ENCODE measurements at regions not wholly inside any gene's neighbourhood (a gene's known extent, or its start where the extent isn't known, plus 50 kb on each side); places are given as distances from the start of the nearest gene placed in this dataset.
"Not testable (repeated sequence)": the region's sequence is repeated elsewhere in the genome, so short reads cannot be mapped to it uniquely, and the experiment has no call there.

DNA sequence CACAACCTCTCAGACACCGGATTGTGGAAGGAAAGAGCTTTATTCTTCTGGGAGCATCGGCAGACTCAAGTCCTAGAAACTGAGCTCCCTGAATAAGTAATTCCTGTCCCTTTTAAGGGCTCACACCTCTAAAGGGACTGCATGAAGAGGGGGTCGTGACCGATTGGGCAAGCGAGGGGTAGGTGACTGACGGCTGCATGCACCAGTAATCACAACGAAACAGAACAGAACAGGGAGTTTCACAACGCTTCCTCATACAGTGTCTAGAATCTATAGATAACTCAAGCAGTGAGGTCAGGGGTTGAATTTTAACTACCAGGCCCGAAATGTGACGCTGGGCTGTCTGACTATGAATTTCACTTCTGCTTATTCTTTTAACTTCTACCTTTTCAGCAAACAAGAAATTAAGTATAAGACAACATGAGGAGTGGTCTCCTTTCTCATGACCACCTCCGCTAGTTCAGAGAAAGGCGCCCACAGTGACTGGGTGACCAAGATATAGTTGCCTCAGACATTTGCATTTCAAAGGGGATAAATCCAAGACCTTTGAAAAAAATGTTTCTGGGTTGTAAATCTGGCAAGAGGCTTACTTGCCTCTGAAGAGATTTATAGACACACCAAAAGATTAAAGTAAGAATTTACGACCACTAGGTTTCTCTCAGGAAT is 88.4 kb upstream of the ATF7IP2 start:
- Histone ChIP-seq H3K4me3 (ENCODE audit: low read length) (no peak overlapping the region), H3K9me2 (ENCODE audit: insufficient read depth, low read length) (no peaks in the 10 kb centered on the region), H3K9ac (ENCODE audit: low read length) (no peak overlapping the region), H3K4me2 (ENCODE audit: low read length) (no peak overlapping the region), H3K27ac (ENCODE audit: low read length) (no peak overlapping the region), H2AFZ (ENCODE audit: low read depth, low read length) (no peak overlapping the region), H3K9me3 (ENCODE audit: low read length) (no peaks in the 10 kb centered on the region), H3K27me3 (ENCODE audit: insufficient read depth, low read depth, low read length) (no peaks in the 10 kb centered on the region), H4K20me1 (ENCODE audit: insufficient read depth) (no peaks in the 10 kb centered on the region), H3F3A (ENCODE audit: insufficient read depth, low read length, poor library complexity, severe bottlenecking) (no peaks in the 10 kb centered on the region), H3K79me2 (replicated peaks; ENCODE audit: insufficient read depth, low read length) (no peaks in the 10 kb centered on the region), H3K36me3 (ENCODE audit: insufficient read depth, low read length) (no peaks in the 10 kb centered on the region)
- no peak for TF ChIP-seq EZH2 (IDR thresholded peaks at IDR 0.05; ENCODE audit: borderline replicate concordance, insufficient read depth, low read length, poor library complexity, severe bottlenecking)
- TF ChIP-seq, protein P1, sequence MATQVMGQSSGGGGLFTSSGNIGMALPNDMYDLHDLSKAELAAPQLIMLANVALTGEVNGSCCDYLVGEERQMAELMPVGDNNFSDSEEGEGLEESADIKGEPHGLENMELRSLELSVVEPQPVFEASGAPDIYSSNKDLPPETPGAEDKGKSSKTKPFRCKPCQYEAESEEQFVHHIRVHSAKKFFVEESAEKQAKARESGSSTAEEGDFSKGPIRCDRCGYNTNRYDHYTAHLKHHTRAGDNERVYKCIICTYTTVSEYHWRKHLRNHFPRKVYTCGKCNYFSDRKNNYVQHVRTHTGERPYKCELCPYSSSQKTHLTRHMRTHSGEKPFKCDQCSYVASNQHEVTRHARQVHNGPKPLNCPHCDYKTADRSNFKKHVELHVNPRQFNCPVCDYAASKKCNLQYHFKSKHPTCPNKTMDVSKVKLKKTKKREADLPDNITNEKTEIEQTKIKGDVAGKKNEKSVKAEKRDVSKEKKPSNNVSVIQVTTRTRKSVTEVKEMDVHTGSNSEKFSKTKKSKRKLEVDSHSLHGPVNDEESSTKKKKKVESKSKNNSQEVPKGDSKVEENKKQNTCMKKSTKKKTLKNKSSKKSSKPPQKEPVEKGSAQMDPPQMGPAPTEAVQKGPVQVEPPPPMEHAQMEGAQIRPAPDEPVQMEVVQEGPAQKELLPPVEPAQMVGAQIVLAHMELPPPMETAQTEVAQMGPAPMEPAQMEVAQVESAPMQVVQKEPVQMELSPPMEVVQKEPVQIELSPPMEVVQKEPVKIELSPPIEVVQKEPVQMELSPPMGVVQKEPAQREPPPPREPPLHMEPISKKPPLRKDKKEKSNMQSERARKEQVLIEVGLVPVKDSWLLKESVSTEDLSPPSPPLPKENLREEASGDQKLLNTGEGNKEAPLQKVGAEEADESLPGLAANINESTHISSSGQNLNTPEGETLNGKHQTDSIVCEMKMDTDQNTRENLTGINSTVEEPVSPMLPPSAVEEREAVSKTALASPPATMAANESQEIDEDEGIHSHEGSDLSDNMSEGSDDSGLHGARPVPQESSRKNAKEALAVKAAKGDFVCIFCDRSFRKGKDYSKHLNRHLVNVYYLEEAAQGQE (IDR thresholded peaks at IDR 0.05; ENCODE audit: borderline replicate concordance) = no peak
- no peak for TF ChIP-seq POLR2AphosphoS5 (IDR thresholded peaks at IDR 0.05)
- no peak for TF ChIP-seq MXI1 (conservative IDR thresholded peaks at IDR 0.05; ENCODE audit: poor library complexity, severe bottlenecking)
- TF ChIP-seq TAF1 (IDR thresholded peaks at IDR 0.05; ENCODE audit: low read depth) = no peak
- TF ChIP-seq RAD21 (conservative IDR thresholded peaks at IDR 0.05) = no peak
- no peak for TF ChIP-seq CTCF (IDR thresholded peaks at IDR 0.05; ENCODE audit: poor library complexity, severe bottlenecking)
- TF ChIP-seq SMC3 (conservative IDR thresholded peaks at IDR 0.05; ENCODE audit: poor library complexity) = no peak

GRCh38 chr16:10300905-10301304 is 85.0 kb upstream of the ATF7IP2 start:
- no peak overlapping the region for H3K4me2 ChIP-seq (ENCODE audit: low read length)
- H3K9me3 ChIP-seq (ENCODE audit: low read length) = no peaks in the 10 kb centered on the region
- TF ChIP-seq RAD21 (conservative IDR thresholded peaks at IDR 0.05) = no peak
- TF ChIP-seq TAF1 (IDR thresholded peaks at IDR 0.05; ENCODE audit: low read depth) = no peak
- TF ChIP-seq POLR2AphosphoS5 (IDR thresholded peaks at IDR 0.05) = no peak
- TF ChIP-seq SMC3 (conservative IDR thresholded peaks at IDR 0.05; ENCODE audit: poor library complexity) = no peak
- no peaks in the 10 kb centered on the region for H3K27me3 ChIP-seq (ENCODE audit: insufficient read depth, low read depth, low read length)
- no peaks in the 10 kb centered on the region for H4K20me1 ChIP-seq (ENCODE audit: insufficient read depth)
- no peak overlapping the region for H3K4me3 ChIP-seq (ENCODE audit: low read length)
- no peaks in the 10 kb centered on the region for H3K79me2 ChIP-seq (replicated peaks; ENCODE audit: insufficient read depth, low read length)
- H3K27ac ChIP-seq (ENCODE audit: low read length) = no peak overlapping the region
- H3K36me3 ChIP-seq (ENCODE audit: insufficient read depth, low read length) = no peaks in the 10 kb centered on the region
- H3K9ac ChIP-seq (ENCODE audit: low read length) = no peak overlapping the region
- no peaks in the 10 kb centered on the region for H3K9me2 ChIP-seq (ENCODE audit: insufficient read depth, low read length)
- H2AFZ ChIP-seq (ENCODE audit: low read depth, low read length) = no peak overlapping the region
- no peaks in the 10 kb centered on the region for H3F3A ChIP-seq (ENCODE audit: insufficient read depth, low read length, poor library complexity, severe bottlenecking)

GRCh38 chr16:10301547-10301946 is 84.3 kb upstream of the ATF7IP2 start:
- not testable (repeated sequence) for H3K36me3 ChIP-seq (ENCODE audit: insufficient read depth, low read length); H3K9ac ChIP-seq (ENCODE audit: low read length); H3F3A ChIP-seq (ENCODE audit: insufficient read depth, low read length, poor library complexity, severe bottlenecking); H3K9me3 ChIP-seq (ENCODE audit: low read length); H3K79me2 ChIP-seq (replicated peaks; ENCODE audit: insufficient read depth, low read length); H3K27me3 ChIP-seq (ENCODE audit: insufficient read depth, low read depth, low read length); H3K4me2 ChIP-seq (ENCODE audit: low read length); H4K20me1 ChIP-seq (ENCODE audit: insufficient read depth); H3K9me2 ChIP-seq (ENCODE audit: insufficient read depth, low read length); H2AFZ ChIP-seq (ENCODE audit: low read depth, low read length); H3K27ac ChIP-seq (ENCODE audit: low read length); H3K4me3 ChIP-seq (ENCODE audit: low read length)
